ENCODE measurements at regions not wholly inside any gene's neighbourhood (a gene's known extent, or its start where the extent isn't known, plus 50 kb on each side); places are given as distances from the start of the nearest gene placed in this dataset.

DNA sequence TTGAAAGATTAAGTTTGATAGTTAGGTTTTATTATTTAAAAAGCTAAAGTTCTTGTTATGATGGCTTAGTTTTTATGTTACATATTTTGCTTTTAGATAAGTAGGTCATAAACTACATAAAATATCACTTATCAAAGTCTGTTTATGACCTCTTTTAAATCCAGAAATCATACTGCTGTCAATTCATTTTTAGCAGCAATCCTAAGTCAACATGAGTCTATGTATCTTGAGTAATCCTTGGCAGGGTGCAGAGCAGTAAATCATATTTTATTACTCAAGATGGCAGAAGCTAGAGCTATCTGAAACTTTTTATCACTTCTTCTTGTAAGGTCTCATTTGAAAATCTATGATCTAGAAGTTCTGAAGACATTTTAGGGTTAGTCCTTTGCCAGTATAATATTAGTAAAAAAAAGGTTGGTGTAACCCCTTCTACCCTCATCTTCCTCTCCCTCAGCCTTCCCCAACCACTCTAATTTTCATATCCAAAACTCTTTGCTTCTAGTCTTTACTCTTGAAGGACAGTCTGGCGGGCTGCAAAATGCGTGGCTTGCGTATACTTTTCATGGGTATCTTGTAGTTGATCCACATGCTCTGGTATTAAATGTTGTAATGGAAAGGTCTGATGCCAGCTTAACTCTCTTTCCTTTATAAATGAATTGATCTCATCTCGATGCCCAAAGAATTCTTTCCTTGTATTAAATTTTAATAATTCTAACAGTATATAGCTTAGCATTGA is 134.0 kb upstream of the THRB start:
- TF ChIP-seq, protein P1, sequence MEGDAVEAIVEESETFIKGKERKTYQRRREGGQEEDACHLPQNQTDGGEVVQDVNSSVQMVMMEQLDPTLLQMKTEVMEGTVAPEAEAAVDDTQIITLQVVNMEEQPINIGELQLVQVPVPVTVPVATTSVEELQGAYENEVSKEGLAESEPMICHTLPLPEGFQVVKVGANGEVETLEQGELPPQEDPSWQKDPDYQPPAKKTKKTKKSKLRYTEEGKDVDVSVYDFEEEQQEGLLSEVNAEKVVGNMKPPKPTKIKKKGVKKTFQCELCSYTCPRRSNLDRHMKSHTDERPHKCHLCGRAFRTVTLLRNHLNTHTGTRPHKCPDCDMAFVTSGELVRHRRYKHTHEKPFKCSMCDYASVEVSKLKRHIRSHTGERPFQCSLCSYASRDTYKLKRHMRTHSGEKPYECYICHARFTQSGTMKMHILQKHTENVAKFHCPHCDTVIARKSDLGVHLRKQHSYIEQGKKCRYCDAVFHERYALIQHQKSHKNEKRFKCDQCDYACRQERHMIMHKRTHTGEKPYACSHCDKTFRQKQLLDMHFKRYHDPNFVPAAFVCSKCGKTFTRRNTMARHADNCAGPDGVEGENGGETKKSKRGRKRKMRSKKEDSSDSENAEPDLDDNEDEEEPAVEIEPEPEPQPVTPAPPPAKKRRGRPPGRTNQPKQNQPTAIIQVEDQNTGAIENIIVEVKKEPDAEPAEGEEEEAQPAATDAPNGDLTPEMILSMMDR (IDR thresholded peaks at IDR 0.05): no peak
- TF ChIP-seq POLR2A (IDR thresholded peaks at IDR 0.05): no peak
